ENCODE measurements at regions not wholly inside any gene's neighbourhood (a gene's known extent, or its start where the extent isn't known, plus 50 kb on each side); places are given as distances from the start of the nearest gene placed in this dataset.
A peak's percentile ranks its signal among the peaks of the same experiment; 100 is the strongest.

GRCh38 chr6:167572106-167572505, 247.2 kb downstream of the TTLL2 start:
- DNase-seq = no peak
- 60 to 90% methylated on average over 1 to 10 of the region's 10 CpGs for WGBS, 2 donors (ENCODE audit: low coverage in 1 of 2)
- intact Hi-C loops (cut with DNase I; ENCODE audit: low total_unique reads) (no loop called here), in situ Hi-C loops (cut with MboI; ENCODE audit: low pct_ligation_motif_present in 1 of 4, low pct_unique_long_range_greater_than_20kb in 1 of 4, low sequenced_read_pairs in 3 of 4) (no loop called here)
- Histone ChIP-seq H3K27me3 (no peaks in the 10 kb centered on the region), H3K4me1 (peaks cover 0 to 9% (median 0%) of the 10 kb centered on the region in 4 donors), H3K27ac (no peak overlapping the region), H3K36me3 (no peaks in the 10 kb centered on the region), H3K4me3 (no peak overlapping the region), H3K9me3 (no peaks in the 10 kb centered on the region)
- TF ChIP-seq EP300 (IDR thresholded peaks at IDR 0.05; ENCODE audit: low read depth) (no peak), POLR2A (IDR thresholded peaks at IDR 0.05) (no peak), CTCF (IDR thresholded peaks at IDR 0.05) (no peak), POLR2AphosphoS5 (IDR thresholded peaks at IDR 0.05) (no peak)

- Histone ChIP-seq H3K9me3 (no peaks in the 10 kb centered on the region), H3K27me3 (no peaks in the 10 kb centered on the region), H3K4me1 (peaks cover 0 to 9% (median 0%) of the 10 kb centered on the region in 4 donors), H3K36me3 (no peaks in the 10 kb centered on the region), H3K4me3 (no peak overlapping the region), H3K27ac (peak overlapping the region in 2 of 4 donors; percentile 35 to 49)
- TF ChIP-seq POLR2A (IDR thresholded peaks at IDR 0.05) (no peak), EP300 (IDR thresholded peaks at IDR 0.05; ENCODE audit: low read depth) (no peak), POLR2AphosphoS5 (IDR thresholded peaks at IDR 0.05) (no peak), CTCF (IDR thresholded peaks at IDR 0.05) (no peak)
- in situ Hi-C loops (cut with MboI; ENCODE audit: low pct_ligation_motif_present in 1 of 4, low pct_unique_long_range_greater_than_20kb in 1 of 4, low sequenced_read_pairs in 3 of 4) = no loop called here
- intact Hi-C loops (cut with DNase I; ENCODE audit: low total_unique reads) = no loop called here
- no peak for DNase-seq
- WGBS, 2 donors (ENCODE audit: low coverage in 1 of 2) = 63 to 75% methylated on average over 4 to 13 of the region's 13 CpGs
Observed at GRCh38 chr6:167572841-167573271, 248.0 kb downstream of the TTLL2 start.

DNA sequence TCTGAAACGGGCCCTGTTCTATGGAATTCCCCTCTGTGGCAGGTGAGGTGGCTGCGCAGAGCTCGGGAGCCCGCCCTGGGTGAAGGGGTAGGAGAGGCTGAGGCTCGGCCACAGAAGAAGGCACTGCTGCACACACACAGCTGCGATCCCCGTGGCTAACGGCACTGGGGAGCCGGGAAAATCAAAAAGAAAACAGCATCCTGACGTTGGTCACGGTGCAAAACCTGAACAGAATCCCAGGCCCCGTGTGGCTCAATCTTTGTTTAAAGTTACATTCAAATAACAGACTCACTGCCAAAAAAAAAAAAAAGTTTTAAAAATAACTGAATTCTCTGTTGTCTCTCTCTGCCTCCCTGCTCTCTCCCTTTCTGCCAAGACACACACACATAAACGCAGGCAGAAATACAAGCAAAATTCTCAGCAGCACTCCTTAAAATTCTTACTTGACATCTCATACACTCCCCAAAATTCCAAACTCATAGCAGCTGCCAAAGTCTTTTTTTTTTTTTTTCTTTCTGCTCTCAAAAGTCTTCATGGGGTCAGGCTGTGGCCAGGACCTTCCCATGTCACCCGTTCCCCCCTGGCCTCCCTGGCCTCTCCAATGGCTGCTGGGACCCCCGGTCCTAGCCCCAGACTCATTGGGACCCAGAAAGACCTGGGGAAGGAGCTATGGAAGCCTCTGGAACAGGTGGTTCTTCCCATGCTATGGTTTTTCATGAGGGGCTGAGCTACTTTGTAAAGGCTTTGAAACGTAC, 248.8 kb downstream of the TTLL2 start:
- no peak for DNase-seq

More for the DNA sequence above, 248.8 kb downstream of the TTLL2 start:
- 64 to 76% methylated on average over 15 to 16 of the region's 16 CpGs for WGBS, 2 donors (ENCODE audit: low coverage in 1 of 2)
- no peak overlapping the region for H3K4me3 ChIP-seq
- no peaks in the 10 kb centered on the region for H3K36me3 ChIP-seq
- peaks cover 0 to 9% (median 0%) of the 10 kb centered on the region in 4 donors for H3K4me1 ChIP-seq
- intact Hi-C loops (cut with DNase I; ENCODE audit: low total_unique reads) = no loop called here
- H3K27ac ChIP-seq = peak overlapping the region in 2 of 4 donors; percentile 35 to 49
- TF ChIP-seq POLR2AphosphoS5 (IDR thresholded peaks at IDR 0.05) = no peak
- TF ChIP-seq POLR2A (IDR thresholded peaks at IDR 0.05) = no peak
- TF ChIP-seq CTCF (IDR thresholded peaks at IDR 0.05) = no peak
- TF ChIP-seq EP300 (IDR thresholded peaks at IDR 0.05; ENCODE audit: low read depth) = no peak
- H3K9me3 ChIP-seq = no peaks in the 10 kb centered on the region
- in situ Hi-C loops (cut with MboI; ENCODE audit: low pct_ligation_motif_present in 1 of 4, low pct_unique_long_range_greater_than_20kb in 1 of 4, low sequenced_read_pairs in 3 of 4) = no loop called here
- H3K27me3 ChIP-seq = no peaks in the 10 kb centered on the region
